ENCODE measurements at regions not wholly inside any gene's neighbourhood (a gene's known extent, or its start where the extent isn't known, plus 50 kb on each side); places are given as distances from the start of the nearest gene placed in this dataset.

DNA sequence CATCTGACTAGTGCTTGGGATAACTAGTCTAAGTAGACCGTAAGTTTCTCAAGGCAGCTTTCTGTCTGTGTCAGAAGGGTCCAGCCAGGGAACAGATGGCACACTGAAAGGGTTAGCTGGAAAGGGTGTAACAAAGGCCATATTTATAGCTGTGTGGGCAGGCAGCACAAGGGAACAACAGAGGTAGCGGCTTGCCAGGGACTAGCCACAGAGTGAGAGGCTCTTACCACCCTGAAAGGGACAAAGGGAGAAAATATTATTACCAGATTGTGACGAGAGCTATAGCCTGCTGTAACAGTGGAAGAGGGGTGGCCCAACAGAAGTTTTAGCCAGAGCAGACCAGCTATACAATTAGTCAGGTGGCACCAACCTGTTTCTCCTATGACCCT is 129.4 kb downstream of the CCDC34 start:
- H2AFZ ChIP-seq (replicated peaks; ENCODE audit: low read length, poor library complexity) = no peak overlapping the region
- H2BK20ac ChIP-seq (ENCODE audit: low read depth, low read length) = no peak overlapping the region; the same call in 1 of the 2 replicates
- peaks cover 3% of the 10 kb centered on the region; the same call in 1 of the 2 replicates for H3K27me3 ChIP-seq (ENCODE audit: control insufficient read depth, insufficient read depth, low read length)
- H3K36me3 ChIP-seq (ENCODE audit: control insufficient read depth, insufficient read depth, low read length) = no peaks in the 10 kb centered on the region
- no peak overlapping the region for H2BK5ac ChIP-seq (ENCODE audit: low read depth, low read length, poor library complexity, severe bottlenecking)
- no peak overlapping the region for H3K27ac ChIP-seq (ENCODE audit: insufficient read depth, low read length)
- peaks cover 9% of the 10 kb centered on the region for H3K4me1 ChIP-seq (ENCODE audit: control insufficient read depth, insufficient read depth, low read length)
- 0 out of 2 replicates have a peak, but pooled peaks cover 4% of the 10 kb centered on the region for H3K9me1 ChIP-seq (ENCODE audit: insufficient read depth, low read length)
- no peaks in the 10 kb centered on the region for H3K79me1 ChIP-seq (ENCODE audit: low read depth in 1 of 2, low read length in 2 of 2)
- no peak overlapping the region for H3K56ac ChIP-seq (ENCODE audit: extremely low read depth, insufficient read depth, low read length)
- no peak overlapping the region for H3K23ac ChIP-seq (ENCODE audit: low read depth, low read length)
- DNase-seq (no peak), ATAC-seq (ENCODE audit: low read depth) (no peak)
- peak overlapping the region; percentile 14; the same call in 1 of the 3 replicates for H2BK15ac ChIP-seq (ENCODE audit: low read depth, low read length)
- no peak overlapping the region for H4K91ac ChIP-seq (ENCODE audit: insufficient read depth, low read depth, low read length)
- H2BK120ac ChIP-seq (ENCODE audit: low read depth, low read length) = no peak overlapping the region
- H2AK9ac ChIP-seq (replicated peaks; ENCODE audit: low read depth, low read length, poor library complexity) = no peak overlapping the region
- no peak overlapping the region for H3K9ac ChIP-seq (ENCODE audit: low read depth, low read length)
- dilution Hi-C loops (cut with HindIII; ENCODE audit: low sequenced_read_pairs, unreplicated experiment) (no loop called here), in situ Hi-C loops (cut with MboI; ENCODE audit: low sequenced_read_pairs) (no loop called here), intact Hi-C loops (cut with micrococcal nuclease) (no loop called here)
- CTCF ChIA-PET = interaction anchor here (0.9 kb wide), 1 partner anchor 49 kb away, joined by 4 read pairs; no protein-coding TSS in a partner anchor
- no peak overlapping the region for H3K4me2 ChIP-seq (ENCODE audit: low read depth, low read length)
- no peak overlapping the region for H3K18ac ChIP-seq (ENCODE audit: low read depth, low read length)
- WGBS, 2 experiments (ENCODE audit: extremely low coverage in 2 of 2, insufficient read length in 1 of 2) = 84% methylated on average over 2 of the region's 3 CpGs; no CpG with 5 or more reads in 1 of the 2 experiments
- no peaks in the 10 kb centered on the region for H4K20me1 ChIP-seq (ENCODE audit: insufficient read depth, low read length)
- no peak for TF ChIP-seq CEBPB (IDR thresholded peaks at IDR 0.05; ENCODE audit: low read depth, low read length)
- TF ChIP-seq, protein P1, sequence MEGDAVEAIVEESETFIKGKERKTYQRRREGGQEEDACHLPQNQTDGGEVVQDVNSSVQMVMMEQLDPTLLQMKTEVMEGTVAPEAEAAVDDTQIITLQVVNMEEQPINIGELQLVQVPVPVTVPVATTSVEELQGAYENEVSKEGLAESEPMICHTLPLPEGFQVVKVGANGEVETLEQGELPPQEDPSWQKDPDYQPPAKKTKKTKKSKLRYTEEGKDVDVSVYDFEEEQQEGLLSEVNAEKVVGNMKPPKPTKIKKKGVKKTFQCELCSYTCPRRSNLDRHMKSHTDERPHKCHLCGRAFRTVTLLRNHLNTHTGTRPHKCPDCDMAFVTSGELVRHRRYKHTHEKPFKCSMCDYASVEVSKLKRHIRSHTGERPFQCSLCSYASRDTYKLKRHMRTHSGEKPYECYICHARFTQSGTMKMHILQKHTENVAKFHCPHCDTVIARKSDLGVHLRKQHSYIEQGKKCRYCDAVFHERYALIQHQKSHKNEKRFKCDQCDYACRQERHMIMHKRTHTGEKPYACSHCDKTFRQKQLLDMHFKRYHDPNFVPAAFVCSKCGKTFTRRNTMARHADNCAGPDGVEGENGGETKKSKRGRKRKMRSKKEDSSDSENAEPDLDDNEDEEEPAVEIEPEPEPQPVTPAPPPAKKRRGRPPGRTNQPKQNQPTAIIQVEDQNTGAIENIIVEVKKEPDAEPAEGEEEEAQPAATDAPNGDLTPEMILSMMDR (conservative IDR thresholded peaks at IDR 0.05; ENCODE audit: low read depth, low read length) = no peak
- TF ChIP-seq NFE2L2 (IDR thresholded peaks at IDR 0.05; ENCODE audit: low read depth, low read length) = no peak
- TF ChIP-seq MAZ (IDR thresholded peaks at IDR 0.05; ENCODE audit: borderline replicate concordance, low read depth, low read length) = no peak
- no peak for TF ChIP-seq RCOR1 (IDR thresholded peaks at IDR 0.05; ENCODE audit: insufficient replicate concordance, low read length)
- TF ChIP-seq MAFK (IDR thresholded peaks at IDR 0.05; ENCODE audit: low read depth, low read length) = no peak
- no peak for TF ChIP-seq SMC3 (IDR thresholded peaks at IDR 0.05; ENCODE audit: low read depth, low read length)
- no peak for TF ChIP-seq MXI1 (IDR thresholded peaks at IDR 0.05; ENCODE audit: borderline replicate concordance, low read depth, low read length)
- TF ChIP-seq FOS (IDR thresholded peaks at IDR 0.05; ENCODE audit: low read depth, low read length) = no peak
- TF ChIP-seq BHLHE40 (IDR thresholded peaks at IDR 0.05; ENCODE audit: low read depth, low read length) = no peak
- TF ChIP-seq CHD1 (IDR thresholded peaks at IDR 0.05; ENCODE audit: low read depth, low read length) = no peak
- TF ChIP-seq POLR2A (IDR thresholded peaks at IDR 0.05; ENCODE audit: low read depth, low read length) = no peak
- TF ChIP-seq, protein P2, sequence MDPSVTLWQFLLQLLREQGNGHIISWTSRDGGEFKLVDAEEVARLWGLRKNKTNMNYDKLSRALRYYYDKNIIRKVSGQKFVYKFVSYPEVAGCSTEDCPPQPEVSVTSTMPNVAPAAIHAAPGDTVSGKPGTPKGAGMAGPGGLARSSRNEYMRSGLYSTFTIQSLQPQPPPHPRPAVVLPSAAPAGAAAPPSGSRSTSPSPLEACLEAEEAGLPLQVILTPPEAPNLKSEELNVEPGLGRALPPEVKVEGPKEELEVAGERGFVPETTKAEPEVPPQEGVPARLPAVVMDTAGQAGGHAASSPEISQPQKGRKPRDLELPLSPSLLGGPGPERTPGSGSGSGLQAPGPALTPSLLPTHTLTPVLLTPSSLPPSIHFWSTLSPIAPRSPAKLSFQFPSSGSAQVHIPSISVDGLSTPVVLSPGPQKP (IDR thresholded peaks at IDR 0.05; ENCODE audit: borderline replicate concordance, low read depth, low read length) = no peak
- no peak for TF ChIP-seq RAD21 (IDR thresholded peaks at IDR 0.05; ENCODE audit: low read length)
- TF ChIP-seq, protein P3, sequence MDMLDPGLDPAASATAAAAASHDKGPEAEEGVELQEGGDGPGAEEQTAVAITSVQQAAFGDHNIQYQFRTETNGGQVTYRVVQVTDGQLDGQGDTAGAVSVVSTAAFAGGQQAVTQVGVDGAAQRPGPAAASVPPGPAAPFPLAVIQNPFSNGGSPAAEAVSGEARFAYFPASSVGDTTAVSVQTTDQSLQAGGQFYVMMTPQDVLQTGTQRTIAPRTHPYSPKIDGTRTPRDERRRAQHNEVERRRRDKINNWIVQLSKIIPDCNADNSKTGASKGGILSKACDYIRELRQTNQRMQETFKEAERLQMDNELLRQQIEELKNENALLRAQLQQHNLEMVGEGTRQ (IDR thresholded peaks at IDR 0.05; ENCODE audit: low read depth, low read length) = no peak
- no peak for TF ChIP-seq RFX5 (IDR thresholded peaks at IDR 0.05; ENCODE audit: low read depth, low read length)
- no peaks in the 10 kb centered on the region for H3K9me3 ChIP-seq (ENCODE audit: control insufficient read depth, insufficient read depth, low read length)
- no peak overlapping the region for H3K14ac ChIP-seq (replicated peaks; ENCODE audit: low read depth, low read length)
- no peak overlapping the region for H3K4ac ChIP-seq (ENCODE audit: low read depth, low read length)
- H3K4me3 ChIP-seq (ENCODE audit: insufficient read depth, low read depth, low read length) = no peak overlapping the region
- H4K8ac ChIP-seq (ENCODE audit: low read depth in 2 of 2, low read length in 2 of 2) = no peak overlapping the region
- H2AK5ac ChIP-seq (ENCODE audit: low read depth, low read length) = peak overlapping the region; percentile 42; the same call in 1 of the 2 replicates
- POLR2A ChIA-PET (ENCODE audit: unreplicated experiment) = no interaction called here
- no peak overlapping the region for H4K5ac ChIP-seq (ENCODE audit: low read depth, low read length)
- BruUV-seq (replicated peaks) = no TSS peak
